HG03045 (cell line): ENCODE measurements at regions not wholly inside any gene's neighbourhood (a gene's known extent, or its start where the extent isn't known, plus 50 kb on each side); places are given as distances from the start of the nearest gene placed in this dataset.

ENCODE experiments used
- ATAC-seq: cut with Tn5 transposase; IDR thresholded peaks from one replicate; pipeline ENCODE4 v1.9.1; 2021; ENCODE audit warnings: mild to moderate bottlenecking, moderate library complexity; ENCODE audit not compliant: unreplicated experiment

GRCh38 chr7:25762511-25763462, 389.2 kb upstream of the NFE2L3 start:
- no peak for ATAC-seq

- ATAC-seq: no peak
Measured at GRCh38 chr7:25763463-25763860, 388.5 kb upstream of the NFE2L3 start.

GRCh38 chr7:25765110-25765655, 386.8 kb upstream of the NFE2L3 start:
- ATAC-seq: no peak

- no peak for ATAC-seq
Measured at GRCh38 chr7:25770235-25770634, 381.8 kb upstream of the NFE2L3 start.

GRCh38 chr7:25770670-25771069, 381.3 kb upstream of the NFE2L3 start:
- ATAC-seq: no peak

GRCh38 chr7:25771491-25771890, 380.5 kb upstream of the NFE2L3 start:
- ATAC-seq: no peak

- ATAC-seq: no peak
Measured at GRCh38 chr7:25772802-25773201, 379.2 kb upstream of the NFE2L3 start.

- ATAC-seq: no peak
Measured at GRCh38 chr7:25774675-25775074, 377.3 kb upstream of the NFE2L3 start.

- ATAC-seq: no peak
Measured at GRCh38 chr7:25775570-25775969, 376.4 kb upstream of the NFE2L3 start.

- no peak for ATAC-seq
Measured at GRCh38 chr7:25775999-25776743, 375.8 kb upstream of the NFE2L3 start.

GRCh38 chr7:25776744-25777123, 375.3 kb upstream of the NFE2L3 start:
- no peak for ATAC-seq

- ATAC-seq: no peak
Measured at GRCh38 chr7:25777969-25778708, 373.9 kb upstream of the NFE2L3 start.

- no peak for ATAC-seq
Measured at GRCh38 chr7:25779002-25779546, 372.9 kb upstream of the NFE2L3 start.

- no peak for ATAC-seq
Measured at GRCh38 chr7:25780904-25781303, 371.1 kb upstream of the NFE2L3 start.

- ATAC-seq: no peak
Measured at GRCh38 chr7:25781704-25782103, 370.3 kb upstream of the NFE2L3 start.

GRCh38 chr7:25786936-25787335, 365.1 kb upstream of the NFE2L3 start:
- ATAC-seq: no peak

- ATAC-seq: no peak
Measured at GRCh38 chr7:25787336-25787735, 364.7 kb upstream of the NFE2L3 start.

GRCh38 chr7:25788371-25788770, 363.6 kb upstream of the NFE2L3 start:
- no peak for ATAC-seq

- no peak for ATAC-seq
Measured at GRCh38 chr7:25788961-25789620, 362.9 kb upstream of the NFE2L3 start.
